ENCODE measurements at regions not wholly inside any gene's neighbourhood (a gene's known extent, or its start where the extent isn't known, plus 50 kb on each side); places are given as distances from the start of the nearest gene placed in this dataset.

- TF ChIP-seq, protein P1, sequence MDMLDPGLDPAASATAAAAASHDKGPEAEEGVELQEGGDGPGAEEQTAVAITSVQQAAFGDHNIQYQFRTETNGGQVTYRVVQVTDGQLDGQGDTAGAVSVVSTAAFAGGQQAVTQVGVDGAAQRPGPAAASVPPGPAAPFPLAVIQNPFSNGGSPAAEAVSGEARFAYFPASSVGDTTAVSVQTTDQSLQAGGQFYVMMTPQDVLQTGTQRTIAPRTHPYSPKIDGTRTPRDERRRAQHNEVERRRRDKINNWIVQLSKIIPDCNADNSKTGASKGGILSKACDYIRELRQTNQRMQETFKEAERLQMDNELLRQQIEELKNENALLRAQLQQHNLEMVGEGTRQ (IDR thresholded peaks at IDR 0.05; ENCODE audit: low read depth, low read length): no peak
- no peak for TF ChIP-seq POLR2A (IDR thresholded peaks at IDR 0.05; ENCODE audit: low read depth, low read length)
- TF ChIP-seq, protein P2, sequence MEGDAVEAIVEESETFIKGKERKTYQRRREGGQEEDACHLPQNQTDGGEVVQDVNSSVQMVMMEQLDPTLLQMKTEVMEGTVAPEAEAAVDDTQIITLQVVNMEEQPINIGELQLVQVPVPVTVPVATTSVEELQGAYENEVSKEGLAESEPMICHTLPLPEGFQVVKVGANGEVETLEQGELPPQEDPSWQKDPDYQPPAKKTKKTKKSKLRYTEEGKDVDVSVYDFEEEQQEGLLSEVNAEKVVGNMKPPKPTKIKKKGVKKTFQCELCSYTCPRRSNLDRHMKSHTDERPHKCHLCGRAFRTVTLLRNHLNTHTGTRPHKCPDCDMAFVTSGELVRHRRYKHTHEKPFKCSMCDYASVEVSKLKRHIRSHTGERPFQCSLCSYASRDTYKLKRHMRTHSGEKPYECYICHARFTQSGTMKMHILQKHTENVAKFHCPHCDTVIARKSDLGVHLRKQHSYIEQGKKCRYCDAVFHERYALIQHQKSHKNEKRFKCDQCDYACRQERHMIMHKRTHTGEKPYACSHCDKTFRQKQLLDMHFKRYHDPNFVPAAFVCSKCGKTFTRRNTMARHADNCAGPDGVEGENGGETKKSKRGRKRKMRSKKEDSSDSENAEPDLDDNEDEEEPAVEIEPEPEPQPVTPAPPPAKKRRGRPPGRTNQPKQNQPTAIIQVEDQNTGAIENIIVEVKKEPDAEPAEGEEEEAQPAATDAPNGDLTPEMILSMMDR (conservative IDR thresholded peaks at IDR 0.05; ENCODE audit: low read depth, low read length): no peak
- TF ChIP-seq BHLHE40 (IDR thresholded peaks at IDR 0.05; ENCODE audit: low read depth, low read length): no peak
These were observed 476.4 kb downstream of the TBC1D22A start for GRCh38 chr22:47238690-47239473.

Data from IMR-90 (cell line).